LNCaP clone FGC (cell line): ENCODE measurements at regions not wholly inside any gene's neighbourhood (a gene's known extent, or its start where the extent isn't known, plus 50 kb on each side); places are given as distances from the start of the nearest gene placed in this dataset.

ENCODE experiments used
- DNase-seq: peaks from one replicate; pipeline ENCODE4 v3.0.0-alpha.2; 2011; ENCODE audit warnings: low read depth
- H3K4me3 ChIP-seq: 2 replicates; pipeline ENCODE4 v1.5.1; 2011; ENCODE audit warnings: mild to moderate bottlenecking, low read depth, low read length, control low read depth
- TF ChIP-seq, protein P1 (sequence below): IDR thresholded peaks from 2 replicates; pipeline ENCODE4 v1.5.1; 2012; ENCODE audit warnings: mild to moderate bottlenecking; ENCODE audit not compliant: control insufficient read depth, insufficient read depth; ENCODE audit errors: extremely low read depth

DNA sequence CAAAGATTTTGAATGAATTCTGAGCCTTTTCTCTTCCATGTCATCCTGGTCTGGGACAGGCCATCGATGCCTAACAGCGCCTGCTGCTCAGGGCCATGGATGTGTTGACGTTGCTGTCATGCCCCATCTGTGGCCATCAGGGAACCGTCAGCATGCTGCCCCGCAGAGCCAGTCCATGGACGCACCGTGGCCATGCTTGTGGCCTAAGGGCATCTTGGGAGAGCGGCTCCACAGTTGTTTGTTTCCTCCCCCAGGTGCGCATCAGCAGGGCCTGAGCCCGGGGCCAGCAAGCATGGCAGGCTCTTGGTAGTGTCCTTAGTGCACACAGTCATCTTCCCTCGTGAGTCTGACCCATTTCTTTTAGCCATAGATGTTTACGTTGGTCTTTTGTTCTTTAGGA is 142.7 kb downstream of the VAPA start:
- no peak for DNase-seq
- TF ChIP-seq, protein P1, sequence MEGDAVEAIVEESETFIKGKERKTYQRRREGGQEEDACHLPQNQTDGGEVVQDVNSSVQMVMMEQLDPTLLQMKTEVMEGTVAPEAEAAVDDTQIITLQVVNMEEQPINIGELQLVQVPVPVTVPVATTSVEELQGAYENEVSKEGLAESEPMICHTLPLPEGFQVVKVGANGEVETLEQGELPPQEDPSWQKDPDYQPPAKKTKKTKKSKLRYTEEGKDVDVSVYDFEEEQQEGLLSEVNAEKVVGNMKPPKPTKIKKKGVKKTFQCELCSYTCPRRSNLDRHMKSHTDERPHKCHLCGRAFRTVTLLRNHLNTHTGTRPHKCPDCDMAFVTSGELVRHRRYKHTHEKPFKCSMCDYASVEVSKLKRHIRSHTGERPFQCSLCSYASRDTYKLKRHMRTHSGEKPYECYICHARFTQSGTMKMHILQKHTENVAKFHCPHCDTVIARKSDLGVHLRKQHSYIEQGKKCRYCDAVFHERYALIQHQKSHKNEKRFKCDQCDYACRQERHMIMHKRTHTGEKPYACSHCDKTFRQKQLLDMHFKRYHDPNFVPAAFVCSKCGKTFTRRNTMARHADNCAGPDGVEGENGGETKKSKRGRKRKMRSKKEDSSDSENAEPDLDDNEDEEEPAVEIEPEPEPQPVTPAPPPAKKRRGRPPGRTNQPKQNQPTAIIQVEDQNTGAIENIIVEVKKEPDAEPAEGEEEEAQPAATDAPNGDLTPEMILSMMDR, result no peak
- no peak overlapping the region for H3K4me3 ChIP-seq

DNA sequence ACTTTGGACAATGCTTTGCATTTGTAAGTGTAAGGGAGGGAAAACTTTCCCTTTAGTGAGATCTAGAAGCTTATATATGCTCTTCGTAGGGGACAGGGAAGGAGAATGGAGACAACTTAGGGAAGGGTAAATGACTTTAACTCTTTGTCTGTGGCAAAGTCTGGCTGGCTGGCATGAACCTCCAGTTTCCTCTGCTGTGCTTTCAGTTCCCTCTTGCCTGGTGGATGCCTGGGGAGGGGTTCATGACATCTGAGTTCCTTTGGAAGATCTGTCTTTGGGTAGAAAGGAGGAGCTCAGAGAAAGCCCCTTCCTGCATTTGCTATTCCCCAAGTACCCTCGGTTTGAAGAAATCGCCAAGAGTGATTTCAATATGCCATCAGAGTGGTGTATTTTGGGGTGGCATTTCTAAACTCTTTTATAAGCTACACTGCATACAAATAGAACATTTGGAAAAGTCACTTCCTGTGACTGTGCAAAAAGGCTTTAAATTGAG is 143.6 kb downstream of the VAPA start:
- no peak overlapping the region for H3K4me3 ChIP-seq
- no peak for DNase-seq
- TF ChIP-seq, protein P1, result no peak

DNA sequence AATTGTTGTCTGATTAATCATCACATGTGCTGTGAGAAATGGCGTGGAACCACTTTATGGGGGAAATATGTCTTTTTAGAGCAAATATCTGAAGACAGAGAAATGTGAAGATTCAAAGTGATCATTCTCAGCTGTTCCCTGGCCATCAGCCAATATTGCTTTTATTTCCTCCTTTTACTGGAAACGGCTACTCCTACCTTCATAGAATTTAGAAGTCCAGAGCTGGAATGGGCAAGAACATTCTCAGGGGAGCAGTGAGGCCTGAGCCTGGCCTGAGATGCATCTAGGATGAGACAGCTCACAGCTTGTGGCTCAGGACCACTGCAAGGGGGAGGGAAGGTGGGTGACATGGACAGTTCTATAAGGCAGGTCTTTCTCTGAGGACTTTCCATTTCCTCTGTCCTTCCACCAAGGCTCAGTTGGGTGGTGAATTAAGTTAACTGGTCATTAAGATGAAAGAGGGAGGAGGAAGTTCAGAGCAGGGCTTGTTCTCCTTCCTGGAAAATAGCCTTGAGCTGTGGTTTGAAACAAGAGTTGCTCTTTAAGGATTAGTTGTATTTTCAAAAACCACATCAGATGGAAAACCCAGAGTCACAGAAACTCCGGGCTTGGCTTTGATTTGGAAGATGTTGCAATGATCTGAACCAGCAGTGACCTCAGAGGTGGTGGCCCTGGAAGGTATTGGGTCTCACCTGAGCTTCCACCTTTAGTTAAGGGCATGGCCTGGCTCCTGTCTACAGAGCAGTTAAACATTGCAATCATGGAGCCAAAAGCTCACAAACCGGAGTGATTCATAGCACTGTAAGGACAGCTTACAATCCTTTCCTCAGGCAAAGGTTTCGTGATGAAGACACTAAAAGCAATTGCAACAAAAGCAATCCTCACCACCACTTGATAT is 144.3 kb downstream of the VAPA start:
- no peak for DNase-seq
- no peak overlapping the region for H3K4me3 ChIP-seq
- TF ChIP-seq, protein P1, result no peak

DNA sequence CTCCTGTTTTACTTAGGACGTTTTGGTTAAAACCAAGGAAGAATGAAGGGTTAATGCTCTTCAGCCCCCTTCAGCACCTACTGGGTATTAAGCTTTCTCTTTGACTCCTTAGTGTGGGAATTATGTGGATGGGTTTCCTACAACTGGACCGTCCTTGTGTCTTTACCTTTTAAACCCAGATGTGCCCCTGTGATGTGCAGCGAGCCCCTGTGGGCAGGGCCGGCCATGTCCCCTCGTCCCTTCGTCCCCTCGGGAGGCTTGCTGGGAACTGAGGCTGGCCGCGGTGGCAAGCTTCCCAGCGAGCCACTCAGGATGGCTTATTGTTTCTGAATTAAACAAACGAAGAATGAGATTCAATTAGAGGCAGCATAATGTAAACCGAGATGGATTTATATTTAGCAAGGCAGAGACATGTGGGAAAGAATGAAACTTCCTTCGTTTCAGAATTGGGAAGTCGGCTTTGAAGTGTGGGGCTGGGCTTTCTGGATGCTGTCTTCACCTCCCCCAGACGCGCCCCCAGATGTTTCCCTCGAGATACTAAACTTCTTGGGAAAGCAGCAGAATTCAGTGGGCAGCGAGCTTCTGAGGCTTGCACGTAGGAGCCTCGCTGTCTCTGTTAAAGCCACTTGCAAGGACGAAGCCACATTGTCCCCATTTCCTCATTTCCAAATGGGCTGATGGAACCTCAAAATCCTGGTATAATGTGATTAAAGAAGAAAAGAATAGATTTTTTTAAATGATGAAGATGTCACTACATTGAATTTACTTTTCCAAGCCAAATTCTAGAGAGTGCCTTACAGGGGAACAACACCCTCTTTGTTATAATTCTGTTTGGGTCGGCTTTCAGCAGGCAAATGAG is 146.0 kb downstream of the VAPA start:
- no peak overlapping the region for H3K4me3 ChIP-seq
- TF ChIP-seq, protein P1, result no peak
- no peak for DNase-seq

DNA sequence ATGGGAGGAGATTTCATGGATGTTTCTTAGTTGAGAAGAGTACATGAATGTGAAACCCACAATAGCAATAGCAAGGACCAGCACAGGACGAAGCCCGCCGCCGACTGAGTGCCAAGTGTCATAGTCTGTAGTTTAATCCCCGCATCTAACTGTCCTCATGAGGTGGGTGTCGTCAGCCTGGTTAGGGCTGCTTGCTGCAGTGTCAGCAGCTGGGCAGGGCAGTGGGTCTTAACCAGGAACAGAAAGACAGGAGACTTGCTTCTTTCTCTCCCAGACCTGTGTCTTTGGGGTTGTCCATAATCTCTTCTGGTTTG is 146.6 kb downstream of the VAPA start:
- no peak overlapping the region for H3K4me3 ChIP-seq
- DNase-seq, result no peak
- TF ChIP-seq, protein P1, result no peak

DNA sequence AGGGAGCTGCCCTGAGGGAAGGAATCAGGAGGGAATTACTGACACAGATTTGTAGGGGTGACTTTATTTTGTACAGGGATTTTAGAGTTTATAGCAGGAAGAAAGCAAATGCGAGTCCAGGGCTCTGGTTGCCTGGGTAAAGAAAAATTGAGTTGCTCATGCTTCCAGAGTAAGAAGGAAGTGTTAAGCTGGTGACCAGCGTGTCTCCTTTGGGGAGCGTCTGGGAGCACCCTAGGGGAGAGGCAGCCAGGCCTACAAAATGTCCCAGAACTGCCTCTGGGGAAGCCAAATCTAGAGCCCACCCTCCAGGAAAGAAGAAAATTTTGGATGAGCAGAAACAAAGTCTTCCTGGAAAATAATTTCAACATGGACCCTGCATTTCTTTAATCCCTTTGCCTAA is 147.0 kb downstream of the VAPA start:
- TF ChIP-seq, protein P1, result no peak
- DNase-seq, result no peak
- H3K4me3 ChIP-seq, result no peak overlapping the region
